NB4 (cell line): ENCODE measurements at regions not wholly inside any gene's neighbourhood (a gene's known extent, or its start where the extent isn't known, plus 50 kb on each side); places are given as distances from the start of the nearest gene placed in this dataset.

ENCODE experiments used
- CTCF ChIP-seq: IDR thresholded peaks from one replicate; pipeline ENCODE4 v1.5.1; 2012; ENCODE audit warnings: low read depth, low read length
- POLR2A ChIP-seq: IDR thresholded peaks from 2 replicates; pipeline ENCODE4 v1.6.1; 2011; ENCODE audit warnings: mild to moderate bottlenecking; ENCODE audit not compliant: insufficient read length; ENCODE audit errors: extremely low read depth

DNA sequence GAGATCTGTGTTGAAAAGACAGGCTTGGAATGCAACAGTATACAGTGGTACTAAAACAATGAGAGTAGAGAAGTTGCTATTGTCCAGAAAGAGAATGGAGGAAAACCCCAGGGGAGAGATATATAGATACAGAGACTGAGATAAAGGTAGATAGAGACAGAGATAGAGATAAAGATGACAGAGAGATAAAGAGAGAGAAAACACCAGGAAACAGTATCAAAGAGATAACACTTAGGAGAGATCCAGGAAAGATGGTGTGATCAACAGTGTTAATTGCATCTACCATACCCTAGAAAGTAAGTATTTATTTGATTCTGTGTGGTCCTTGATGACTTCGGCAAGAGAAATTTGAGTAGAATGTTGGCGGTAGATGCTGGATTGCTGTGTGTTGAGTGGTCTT, 461.8 kb upstream of the RIOK2 start:
- TF ChIP-seq CTCF (no peak), POLR2A (no peak)
